CD14-positive monocyte (primary cell): ENCODE measurements at regions not wholly inside any gene's neighbourhood (a gene's known extent, or its start where the extent isn't known, plus 50 kb on each side); places are given as distances from the start of the nearest gene placed in this dataset.

ENCODE experiments used
- DNase-seq, 3 donors: peaks; one replicate each; pipeline ENCODE4 v3.0.0-alpha.2; 2011 to 2022
- H2AFZ ChIP-seq: 2 replicates; pipeline ENCODE4 v1.6.0; 2012; ENCODE audit warnings: mild to moderate bottlenecking, low read depth, low read length, inconsistent platforms; ENCODE audit not compliant: insufficient read depth, poor library complexity, severe bottlenecking
- H3K27ac ChIP-seq, 2 donors: 1 replicate in 1 of 2; 2 replicates in 1 of 2; pipeline ENCODE4 v1.5.1; 2012 to 2013; ENCODE audit warnings: low read length in 2 of 2, control low read depth in 1 of 2, inconsistent platforms in 1 of 2, low read depth in 1 of 2, mild to moderate bottlenecking in 1 of 2
- H3K27me3 ChIP-seq, 2 donors: one replicate each; pipeline versions ENCODE4 v1.6.0 to v1.6.1; 2011 to 2013; ENCODE audit warnings: low read length in 2 of 2; ENCODE audit not compliant: control insufficient read depth in 2 of 2, insufficient read depth in 2 of 2
- H3K36me3 ChIP-seq, 2 donors: replicated peaks in 1 of 2; 1 replicate in 1 of 2; 2 replicates in 1 of 2; pipeline versions ENCODE4 v1.5.1 to v1.6.1; 2012 to 2013; ENCODE audit warnings: low read length in 2 of 2, control low read depth in 1 of 2, inconsistent platforms in 1 of 2, mild to moderate bottlenecking in 1 of 2; ENCODE audit not compliant: insufficient read depth in 2 of 2, control insufficient read depth in 1 of 2
- H3K4me1 ChIP-seq, 2 donors: 1 replicate in 1 of 2; 2 replicates in 1 of 2; pipeline versions ENCODE4 v1.5.1 to v1.6.1; 2012 to 2013; ENCODE audit warnings: low read length in 2 of 2, control low read depth in 1 of 2, inconsistent platforms in 1 of 2, mild to moderate bottlenecking in 1 of 2, moderate library complexity in 1 of 2; ENCODE audit not compliant: insufficient read depth in 2 of 2, control insufficient read depth in 1 of 2
- H3K4me2 ChIP-seq: replicated peaks from 2 replicates; pipeline ENCODE3; 2012; ENCODE audit warnings: low read length, moderate library complexity, mild to moderate bottlenecking; ENCODE audit not compliant: poor library complexity, severe bottlenecking; ENCODE audit errors: extremely low read depth
- H3K4me3 ChIP-seq, 3 experiments: fragments of 200-600 bp in 1 of 3; sonication (generic) in 1 of 3; replicated peaks in 1 of 3; 1 replicate in 2 of 3; 2 replicates in 1 of 3; pipeline ENCODE4 v1.5.1; 2011 to 2013; ENCODE audit warnings: low read length in 3 of 3, mild to moderate bottlenecking in 3 of 3, control low read depth in 2 of 3, low read depth in 2 of 3, inconsistent platforms in 1 of 3, moderate library complexity in 1 of 3
- H3K79me2 ChIP-seq: 2 replicates; pipeline ENCODE4 v1.6.0; 2012; ENCODE audit warnings: mild to moderate bottlenecking, control low read depth, inconsistent platforms, low read length, moderate library complexity; ENCODE audit not compliant: insufficient read depth
- H3K9ac ChIP-seq: 2 replicates; pipeline ENCODE4 v1.6.0; 2017; ENCODE audit warnings: low read length, mild to moderate bottlenecking; ENCODE audit not compliant: insufficient read depth, poor library complexity, severe bottlenecking
- H3K9me3 ChIP-seq, 2 donors: replicated peaks in 1 of 2; 1 replicate in 1 of 2; 2 replicates in 1 of 2; pipeline versions ENCODE4 v1.5.1 to v1.6.1; 2012 to 2013; ENCODE audit warnings: low read length in 2 of 2, control low read depth in 1 of 2; ENCODE audit not compliant: control insufficient read depth in 1 of 2, insufficient read depth in 1 of 2
- H4K20me1 ChIP-seq: 2 replicates; pipeline ENCODE4 v1.6.0; 2012; ENCODE audit warnings: mild to moderate bottlenecking, low read length, control low read depth, moderate library complexity; ENCODE audit not compliant: insufficient read depth
- H3K27ac Mint-ChIP-seq, 7 donors: one replicate each; pipeline ENCODE4 v1.8.0; 2020; ENCODE audit warnings: mild to moderate bottlenecking in 7 of 7, mixed read lengths in 7 of 7, moderate library complexity in 6 of 7, inconsistent platforms in 2 of 7
- H3K27me3 Mint-ChIP-seq, 3 donors: one replicate each; pipeline ENCODE4 v1.8.0; 2021 to 2022; ENCODE audit warnings: low read depth in 3 of 3, mild to moderate bottlenecking in 3 of 3, mixed read lengths in 3 of 3, moderate library complexity in 3 of 3, inconsistent platforms in 1 of 3
- H3K36me3 Mint-ChIP-seq, 2 donors: one replicate each; pipeline ENCODE4 v1.8.0; 2020; ENCODE audit warnings: mixed read lengths in 2 of 2, inconsistent platforms in 1 of 2, mild to moderate bottlenecking in 1 of 2
- H3K4me1 Mint-ChIP-seq: one replicate; pipeline ENCODE4 v1.8.0; 2020; ENCODE audit warnings: mild to moderate bottlenecking, mixed read lengths
- H3K4me3 Mint-ChIP-seq, 2 donors: one replicate each; pipeline ENCODE4 v1.8.0; 2020; ENCODE audit warnings: mild to moderate bottlenecking in 2 of 2, mixed read lengths in 2 of 2, moderate library complexity in 1 of 2
- H3K9me3 Mint-ChIP-seq, 7 donors: one replicate each; pipeline ENCODE4 v1.8.0; 2020 to 2022; ENCODE audit warnings: mixed read lengths in 7 of 7, mild to moderate bottlenecking in 6 of 7, moderate library complexity in 6 of 7, inconsistent platforms in 2 of 7
- WGBS: methylation state at CpG from one replicate; pipeline ENCODE4 v1.1.5; 2013; ENCODE audit warnings: missing lambda C conversion rate; ENCODE audit not compliant: insufficient coverage; 5-methylcytosine and 5-hydroxymethylcytosine counted together
- intact Hi-C, 2 donors: fragments of 100-400 bp; cut with micrococcal nuclease; formaldehyde crosslinking; loops; one replicate each; pipeline versions ENCODE4 v1.15.0 to v1.15.1; 2023
- TF ChIP-seq, protein P1 (sequence below): fragments of 200-600 bp; IDR thresholded peaks from one replicate; pipeline ENCODE4 v1.8.0; 2022; ENCODE audit warnings: antibody characterized with exemption, mild to moderate bottlenecking

DNA sequence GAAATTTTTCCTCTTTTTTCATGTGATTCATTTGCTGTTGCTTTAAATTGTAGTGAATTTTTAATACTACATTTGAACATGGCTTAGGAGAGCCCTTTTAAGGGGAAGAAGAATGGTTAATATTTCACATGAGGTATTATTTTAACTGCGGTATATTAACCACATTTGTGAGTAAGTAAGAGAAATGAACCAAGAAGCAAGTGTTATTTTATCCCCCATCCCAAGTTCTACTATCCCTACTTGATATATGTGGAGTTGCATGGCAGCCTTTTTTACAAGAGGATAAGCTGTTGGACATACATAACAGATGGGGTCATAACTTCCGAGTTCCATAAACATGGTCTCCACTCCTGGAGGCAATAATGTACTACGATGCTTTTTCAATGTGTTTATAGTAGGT is 623.3 kb downstream of the LRFN5 start:
- Histone ChIP-seq H3K4me1 (no peaks in the 10 kb centered on the region), H3K4me2 (no peak overlapping the region), H4K20me1 (no peaks in the 10 kb centered on the region), H2AFZ (no peak overlapping the region), H3K36me3 (no peaks in the 10 kb centered on the region), H3K27ac (no peak overlapping the region), H3K27me3 (no peaks in the 10 kb centered on the region), H3K9me3 (peaks cover 0 to 14% of the 10 kb centered on the region in 2 donors), H3K4me3 (no peak overlapping the region), H3K9ac (no peak overlapping the region), H3K79me2 (no peaks in the 10 kb centered on the region)
- peaks cover 0 to 13% (median 5%) of the 10 kb centered on the region in 7 donors for H3K9me3 Mint-ChIP-seq
- no peaks in the 10 kb centered on the region for H3K4me1 Mint-ChIP-seq
- intact Hi-C loops = no loop called here
- no CpG with 5 or more reads among the region's 3 CpGs for WGBS
- DNase-seq = no peak
- no peaks in the 10 kb centered on the region for H3K36me3 Mint-ChIP-seq
- no peaks in the 10 kb centered on the region for H3K27me3 Mint-ChIP-seq
- H3K27ac Mint-ChIP-seq = no peak overlapping the region
- no peak overlapping the region for H3K4me3 Mint-ChIP-seq
- TF ChIP-seq, protein P1, sequence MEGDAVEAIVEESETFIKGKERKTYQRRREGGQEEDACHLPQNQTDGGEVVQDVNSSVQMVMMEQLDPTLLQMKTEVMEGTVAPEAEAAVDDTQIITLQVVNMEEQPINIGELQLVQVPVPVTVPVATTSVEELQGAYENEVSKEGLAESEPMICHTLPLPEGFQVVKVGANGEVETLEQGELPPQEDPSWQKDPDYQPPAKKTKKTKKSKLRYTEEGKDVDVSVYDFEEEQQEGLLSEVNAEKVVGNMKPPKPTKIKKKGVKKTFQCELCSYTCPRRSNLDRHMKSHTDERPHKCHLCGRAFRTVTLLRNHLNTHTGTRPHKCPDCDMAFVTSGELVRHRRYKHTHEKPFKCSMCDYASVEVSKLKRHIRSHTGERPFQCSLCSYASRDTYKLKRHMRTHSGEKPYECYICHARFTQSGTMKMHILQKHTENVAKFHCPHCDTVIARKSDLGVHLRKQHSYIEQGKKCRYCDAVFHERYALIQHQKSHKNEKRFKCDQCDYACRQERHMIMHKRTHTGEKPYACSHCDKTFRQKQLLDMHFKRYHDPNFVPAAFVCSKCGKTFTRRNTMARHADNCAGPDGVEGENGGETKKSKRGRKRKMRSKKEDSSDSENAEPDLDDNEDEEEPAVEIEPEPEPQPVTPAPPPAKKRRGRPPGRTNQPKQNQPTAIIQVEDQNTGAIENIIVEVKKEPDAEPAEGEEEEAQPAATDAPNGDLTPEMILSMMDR = no peak

DNA sequence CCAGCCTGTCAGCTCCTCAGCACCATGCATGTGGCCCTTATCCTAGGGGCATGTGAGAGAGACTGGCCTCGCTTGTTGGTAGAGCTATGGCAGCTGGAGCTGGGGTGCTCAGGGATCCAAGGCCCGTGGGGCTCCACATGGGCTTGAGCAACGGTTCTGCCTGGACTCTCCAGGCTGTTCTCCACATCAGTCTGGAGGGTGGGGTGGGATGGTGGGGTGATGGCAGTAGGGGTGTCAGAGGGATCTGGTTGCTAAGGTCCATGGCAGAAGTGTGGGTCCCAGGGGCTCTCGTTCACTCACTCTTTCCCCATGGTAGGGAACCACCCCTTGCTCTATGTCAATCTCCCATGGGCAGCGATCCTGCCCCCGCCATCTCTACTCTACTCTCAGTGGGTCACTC is 622.6 kb downstream of the LRFN5 start:
- 88% methylated on average over 6 of the region's 6 CpGs for WGBS
- no peak for DNase-seq
- Mint-ChIP-seq H3K9me3 (peaks cover 0 to 13% (median 5%) of the 10 kb centered on the region in 7 donors), H3K4me3 (no peak overlapping the region), H3K4me1 (no peaks in the 10 kb centered on the region), H3K27me3 (no peaks in the 10 kb centered on the region), H3K27ac (no peak overlapping the region), H3K36me3 (no peaks in the 10 kb centered on the region)
- TF ChIP-seq, protein P1 = no peak
- Histone ChIP-seq H4K20me1 (no peaks in the 10 kb centered on the region), H3K4me3 (no peak overlapping the region), H3K36me3 (no peaks in the 10 kb centered on the region), H3K4me2 (no peak overlapping the region), H3K9me3 (peaks cover 0 to 14% of the 10 kb centered on the region in 2 donors), H3K27me3 (no peaks in the 10 kb centered on the region), H3K79me2 (no peaks in the 10 kb centered on the region), H3K27ac (no peak overlapping the region), H3K9ac (no peak overlapping the region), H2AFZ (no peak overlapping the region), H3K4me1 (no peaks in the 10 kb centered on the region)
- intact Hi-C loops = no loop called here
